Coronary artery (tissue), 2 donors: ENCODE measurements at regions not wholly inside any gene's neighbourhood (a gene's known extent, or its start where the extent isn't known, plus 50 kb on each side); places are given as distances from the start of the nearest gene placed in this dataset.

Source experiments
- DNase-seq: peaks from one replicate; pipeline ENCODE4 v3.0.0-alpha.2; 2017; ENCODE audit warnings: low spot score
- H3K27ac ChIP-seq, 2 donors: fragments of 200-600 bp; sonication (generic); one replicate each; pipeline ENCODE4 v1.5.1; 2016 to 2019
- H3K4me3 ChIP-seq: fragments of 200-600 bp; sonication (generic); 2 replicates; pipeline ENCODE4 v1.5.1; 2016; ENCODE audit warnings: mild to moderate bottlenecking, moderate library complexity
- TF ChIP-seq, protein P1 (sequence below): fragments of 200-600 bp; sonication (generic); IDR thresholded peaks from one replicate; pipeline ENCODE4 v1.5.1; 2019; ENCODE audit warnings: antibody characterized with exemption

DNA sequence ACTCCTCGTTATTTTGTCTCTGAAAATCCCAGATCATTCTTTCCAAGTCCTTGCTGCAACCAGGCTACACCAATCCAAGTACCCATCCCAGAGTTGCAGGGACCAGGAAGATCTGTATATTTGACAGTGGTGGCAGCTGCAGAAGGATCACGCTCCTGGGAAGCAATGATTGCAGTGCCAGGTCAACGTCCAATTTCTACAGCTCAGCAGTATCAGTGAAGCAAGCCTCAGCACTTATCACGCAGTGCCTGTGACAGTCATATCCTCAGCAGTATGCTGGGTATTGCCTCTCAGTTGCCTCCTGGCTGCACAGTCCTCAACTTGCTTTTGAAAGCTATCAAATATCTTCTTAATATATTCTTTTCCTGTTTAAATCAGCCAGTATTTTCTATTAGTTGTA lies 66.7 kb downstream of the BARHL2 start:
- TF ChIP-seq, protein P1, sequence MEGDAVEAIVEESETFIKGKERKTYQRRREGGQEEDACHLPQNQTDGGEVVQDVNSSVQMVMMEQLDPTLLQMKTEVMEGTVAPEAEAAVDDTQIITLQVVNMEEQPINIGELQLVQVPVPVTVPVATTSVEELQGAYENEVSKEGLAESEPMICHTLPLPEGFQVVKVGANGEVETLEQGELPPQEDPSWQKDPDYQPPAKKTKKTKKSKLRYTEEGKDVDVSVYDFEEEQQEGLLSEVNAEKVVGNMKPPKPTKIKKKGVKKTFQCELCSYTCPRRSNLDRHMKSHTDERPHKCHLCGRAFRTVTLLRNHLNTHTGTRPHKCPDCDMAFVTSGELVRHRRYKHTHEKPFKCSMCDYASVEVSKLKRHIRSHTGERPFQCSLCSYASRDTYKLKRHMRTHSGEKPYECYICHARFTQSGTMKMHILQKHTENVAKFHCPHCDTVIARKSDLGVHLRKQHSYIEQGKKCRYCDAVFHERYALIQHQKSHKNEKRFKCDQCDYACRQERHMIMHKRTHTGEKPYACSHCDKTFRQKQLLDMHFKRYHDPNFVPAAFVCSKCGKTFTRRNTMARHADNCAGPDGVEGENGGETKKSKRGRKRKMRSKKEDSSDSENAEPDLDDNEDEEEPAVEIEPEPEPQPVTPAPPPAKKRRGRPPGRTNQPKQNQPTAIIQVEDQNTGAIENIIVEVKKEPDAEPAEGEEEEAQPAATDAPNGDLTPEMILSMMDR, result no peak
- DNase-seq, result no peak
- Histone ChIP-seq H3K27ac (no peak overlapping the region), H3K4me3 (no peak overlapping the region)

- TF ChIP-seq, protein P1, result no peak
- Histone ChIP-seq H3K4me3 (no peak overlapping the region), H3K27ac (no peak overlapping the region)
- no peak for DNase-seq
Measured at GRCh38 chr1:90640325-90640724, 76.8 kb downstream of the BARHL2 start.

DNA sequence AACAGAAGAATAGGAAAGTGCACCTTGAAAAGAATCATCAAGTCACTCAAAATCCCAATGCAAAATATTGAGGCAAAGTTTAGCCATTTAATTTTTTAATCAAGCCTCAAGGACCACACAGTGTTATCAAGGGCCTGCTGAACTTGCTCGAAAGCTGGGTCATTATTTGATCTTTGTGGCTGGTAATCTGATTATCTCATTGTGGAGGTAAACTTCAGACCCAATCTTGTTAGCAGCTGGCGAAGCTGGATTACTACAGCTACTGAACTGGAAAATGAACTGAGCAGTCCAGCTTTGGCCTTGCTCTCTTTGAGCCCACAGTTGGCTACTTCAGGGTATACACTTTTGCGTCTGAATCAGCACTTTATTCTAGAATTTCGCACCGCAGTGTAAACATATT lies 94.4 kb downstream of the BARHL2 start:
- no peak overlapping the region for H3K27ac ChIP-seq
- DNase-seq, result no peak
- TF ChIP-seq, protein P1, result no peak
- H3K4me3 ChIP-seq, result no peak overlapping the region

- TF ChIP-seq, protein P1, result no peak
- H3K4me3 ChIP-seq, result no peak overlapping the region
- H3K27ac ChIP-seq, result no peak overlapping the region
- DNase-seq, result no peak
Measured at GRCh38 chr1:90621986-90622385, 95.1 kb downstream of the BARHL2 start.

- TF ChIP-seq, protein P1, result no peak
- DNase-seq, result no peak
- H3K27ac ChIP-seq, result no peak overlapping the region
- no peak overlapping the region for H3K4me3 ChIP-seq
Measured at GRCh38 chr1:90616395-90616794, 100.7 kb downstream of the BARHL2 start.

- H3K27ac ChIP-seq, result no peak overlapping the region
- no peak overlapping the region for H3K4me3 ChIP-seq
- no peak for DNase-seq
- TF ChIP-seq, protein P1, result no peak
Measured at GRCh38 chr1:90614872-90615271, 102.2 kb downstream of the BARHL2 start.

- DNase-seq, result no peak
- TF ChIP-seq, protein P1, result no peak
- Histone ChIP-seq H3K27ac (no peak overlapping the region), H3K4me3 (no peak overlapping the region)
Measured at GRCh38 chr1:90613371-90613770, 103.7 kb downstream of the BARHL2 start.
